ENCODE measurements at regions not wholly inside any gene's neighbourhood (a gene's known extent, or its start where the extent isn't known, plus 50 kb on each side); places are given as distances from the start of the nearest gene placed in this dataset.

DNA sequence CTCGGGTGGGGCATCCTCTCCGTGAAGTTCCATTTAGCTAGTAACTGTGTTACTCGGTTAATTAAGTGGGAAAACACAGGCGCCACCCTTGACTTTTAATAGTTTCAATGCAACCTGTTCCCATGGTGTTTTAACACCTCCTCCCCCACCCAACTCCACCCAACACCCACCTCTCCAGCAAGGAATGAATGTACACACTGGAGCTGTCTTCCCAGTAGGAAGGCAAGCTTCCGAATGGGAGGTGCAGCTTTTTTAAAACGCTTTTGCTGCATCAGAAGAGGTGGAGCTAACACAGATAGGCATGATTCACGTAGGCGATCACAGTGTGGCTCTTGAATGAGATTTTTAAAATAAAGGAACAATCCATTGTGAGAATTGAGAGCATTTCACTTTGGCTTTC, 73.8 kb upstream of the AGAP1 start:
- DNase-seq: no peak

DNA sequence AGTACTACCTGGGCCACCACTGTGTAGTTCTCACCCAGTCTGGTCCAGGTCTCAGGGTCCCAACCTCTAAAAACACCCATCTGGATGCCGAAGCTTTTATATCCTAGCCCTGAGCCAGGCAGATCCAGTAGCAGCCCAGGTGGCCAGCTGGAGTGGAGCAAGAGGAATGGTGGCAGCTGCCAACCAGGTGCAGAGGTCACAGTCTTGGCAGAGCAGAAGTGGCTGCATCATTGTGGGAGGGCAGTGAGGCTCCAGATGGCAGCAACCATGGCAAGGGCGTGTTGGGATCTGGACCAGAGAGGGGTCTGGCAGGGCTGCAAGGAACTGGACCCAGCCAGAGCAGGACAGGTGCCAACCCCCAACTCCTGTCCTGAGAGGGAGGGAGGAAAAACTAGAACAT, 72.2 kb upstream of the AGAP1 start:
- Histone ChIP-seq H3K27ac (no peak overlapping the region), H3K4me1 (no peaks in the 10 kb centered on the region), H3K36me3 (no peaks in the 10 kb centered on the region), H3K27me3 (no peaks in the 10 kb centered on the region), H3K4me3 (no peak overlapping the region), H3K9me3 (peaks cover 0 to 5% (median 0%) of the 10 kb centered on the region in 4 donors)
- intact Hi-C loops (cut with DNase I): no loop called here
- TF ChIP-seq POLR2AphosphoS5 (IDR thresholded peaks at IDR 0.05) (no peak), EP300 (IDR thresholded peaks at IDR 0.05) (no peak), POLR2A (IDR thresholded peaks at IDR 0.05) (no peak)
- TF ChIP-seq, protein P1, sequence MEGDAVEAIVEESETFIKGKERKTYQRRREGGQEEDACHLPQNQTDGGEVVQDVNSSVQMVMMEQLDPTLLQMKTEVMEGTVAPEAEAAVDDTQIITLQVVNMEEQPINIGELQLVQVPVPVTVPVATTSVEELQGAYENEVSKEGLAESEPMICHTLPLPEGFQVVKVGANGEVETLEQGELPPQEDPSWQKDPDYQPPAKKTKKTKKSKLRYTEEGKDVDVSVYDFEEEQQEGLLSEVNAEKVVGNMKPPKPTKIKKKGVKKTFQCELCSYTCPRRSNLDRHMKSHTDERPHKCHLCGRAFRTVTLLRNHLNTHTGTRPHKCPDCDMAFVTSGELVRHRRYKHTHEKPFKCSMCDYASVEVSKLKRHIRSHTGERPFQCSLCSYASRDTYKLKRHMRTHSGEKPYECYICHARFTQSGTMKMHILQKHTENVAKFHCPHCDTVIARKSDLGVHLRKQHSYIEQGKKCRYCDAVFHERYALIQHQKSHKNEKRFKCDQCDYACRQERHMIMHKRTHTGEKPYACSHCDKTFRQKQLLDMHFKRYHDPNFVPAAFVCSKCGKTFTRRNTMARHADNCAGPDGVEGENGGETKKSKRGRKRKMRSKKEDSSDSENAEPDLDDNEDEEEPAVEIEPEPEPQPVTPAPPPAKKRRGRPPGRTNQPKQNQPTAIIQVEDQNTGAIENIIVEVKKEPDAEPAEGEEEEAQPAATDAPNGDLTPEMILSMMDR (IDR thresholded peaks at IDR 0.05): no peak
- 38 to 76% methylated on average over 2 of the region's 2 CpGs for WGBS, 2 donors
- no peak for DNase-seq

More for the DNA sequence above, 73.8 kb upstream of the AGAP1 start:
- H3K9me3 ChIP-seq: peaks cover 0 to 5% (median 0%) of the 10 kb centered on the region in 4 donors
- no peak overlapping the region for H3K4me3 ChIP-seq
- no peaks in the 10 kb centered on the region for H3K36me3 ChIP-seq
- WGBS, 2 donors: 76 to 81% methylated on average over 8 of the region's 8 CpGs
- H3K4me1 ChIP-seq: peaks cover 0 to 2% (median 0%) of the 10 kb centered on the region in 4 donors
- no peak overlapping the region for H3K27ac ChIP-seq
- no peaks in the 10 kb centered on the region for H3K27me3 ChIP-seq
- intact Hi-C loops (cut with DNase I): no loop called here
- TF ChIP-seq POLR2A (IDR thresholded peaks at IDR 0.05) (no peak), EP300 (IDR thresholded peaks at IDR 0.05) (no peak), POLR2AphosphoS5 (IDR thresholded peaks at IDR 0.05) (no peak)
- TF ChIP-seq, protein P1 (IDR thresholded peaks at IDR 0.05): no peak

DNA sequence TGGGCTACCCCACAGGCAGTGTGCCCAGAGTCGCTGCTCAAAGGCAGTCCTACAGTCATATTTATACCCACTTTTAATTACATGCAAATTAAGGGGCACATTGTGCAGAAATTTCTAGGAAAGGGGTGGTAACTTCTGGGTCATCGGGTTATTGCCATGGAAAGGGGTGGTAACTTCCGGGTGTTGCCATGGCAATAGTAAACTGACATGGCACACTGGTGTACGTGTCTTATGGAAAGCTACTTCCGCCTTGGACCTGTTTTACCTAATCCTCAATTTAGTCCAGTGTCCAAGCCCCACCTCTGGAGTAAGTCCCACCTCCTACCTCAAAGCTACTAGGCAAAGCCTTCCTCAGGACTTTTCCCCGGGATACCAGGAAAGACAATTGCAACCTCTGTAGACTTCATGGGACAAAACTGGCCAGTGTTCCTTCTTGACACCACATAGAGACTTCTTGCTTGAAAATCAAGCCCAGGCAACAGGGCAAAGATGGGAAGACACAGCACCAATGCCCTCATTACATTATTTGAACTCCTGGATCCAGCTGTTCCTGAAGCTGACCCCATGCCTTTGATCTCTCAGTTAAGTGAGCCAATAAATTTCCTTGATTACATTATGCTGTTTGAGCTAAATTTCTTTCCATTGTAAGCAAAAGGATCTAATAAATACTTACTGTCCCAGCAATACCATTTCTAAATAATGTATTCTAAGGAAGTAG, 63.3 kb upstream of the AGAP1 start:
- WGBS, 2 donors: 87 to 92% methylated on average over 6 of the region's 6 CpGs
- intact Hi-C loops (cut with DNase I): loop anchor here (5.0 to 10.0 kb wide), 2 partner anchors 162 to 244 kb away; no protein-coding TSS in a partner anchor

DNA sequence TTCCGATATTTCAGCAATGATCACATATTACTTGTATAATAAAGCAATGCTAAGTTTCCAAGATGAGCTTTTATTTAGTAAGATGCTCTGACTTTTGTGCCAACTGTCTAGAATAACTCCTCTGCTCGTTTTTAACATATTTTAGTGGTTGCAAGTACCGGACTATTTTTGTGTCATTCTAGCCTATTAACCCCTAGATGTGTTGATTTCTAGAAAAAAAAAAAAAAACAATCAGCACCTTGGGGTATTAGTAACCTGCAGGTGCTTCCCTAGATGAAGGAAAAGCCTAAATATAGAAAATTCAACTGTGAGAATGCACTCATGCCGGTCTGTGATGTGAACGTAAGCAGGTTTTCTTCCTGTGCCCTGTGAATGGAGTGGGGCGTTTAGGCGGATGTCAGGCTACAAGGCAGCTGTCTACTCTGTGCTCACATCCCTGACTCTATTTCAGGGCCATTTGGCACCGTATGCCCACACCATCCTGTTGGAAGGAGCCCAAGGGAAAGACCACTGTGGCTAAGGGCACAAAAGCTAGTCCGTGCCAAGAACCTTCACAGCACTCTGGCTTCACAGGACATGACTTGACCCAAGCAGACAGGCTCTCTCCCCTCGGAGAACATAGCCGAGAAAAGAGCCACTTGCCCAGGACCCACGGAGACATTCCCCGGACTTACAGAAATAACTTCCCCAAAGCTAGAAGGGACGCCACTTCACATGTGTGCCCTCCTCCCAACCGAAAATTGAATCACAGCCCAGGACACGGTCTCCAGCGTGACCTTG, 60.9 kb upstream of the AGAP1 start:
- Histone ChIP-seq H3K27me3 (no peaks in the 10 kb centered on the region), H3K27ac (peak overlapping the region in 1 of 4 donors; percentile 34), H3K9me3 (no peaks in the 10 kb centered on the region), H3K4me3 (no peak overlapping the region), H3K4me1 (peaks cover 0 to 11% (median 0%) of the 10 kb centered on the region in 4 donors), H3K36me3 (no peaks in the 10 kb centered on the region)
- intact Hi-C loops (cut with DNase I): loop anchor here (5.0 to 10.0 kb wide), 2 partner anchors 159 to 242 kb away; no protein-coding TSS in a partner anchor
- TF ChIP-seq POLR2AphosphoS5 (IDR thresholded peaks at IDR 0.05) (no peak), EP300 (IDR thresholded peaks at IDR 0.05) (no peak), POLR2A (IDR thresholded peaks at IDR 0.05) (no peak)
- TF ChIP-seq, protein P1 (IDR thresholded peaks at IDR 0.05): no peak
- DNase-seq: no peak
- 71 to 77% methylated on average over 17 of the region's 17 CpGs for WGBS, 2 donors

More for the DNA sequence above, 63.3 kb upstream of the AGAP1 start:
- Histone ChIP-seq H3K4me3 (no peak overlapping the region), H3K27ac (no peak overlapping the region), H3K9me3 (no peaks in the 10 kb centered on the region), H3K27me3 (no peaks in the 10 kb centered on the region), H3K36me3 (no peaks in the 10 kb centered on the region), H3K4me1 (peaks cover 0 to 11% (median 0%) of the 10 kb centered on the region in 4 donors)
- DNase-seq: no peak
- TF ChIP-seq POLR2AphosphoS5 (IDR thresholded peaks at IDR 0.05): no peak
- TF ChIP-seq EP300 (IDR thresholded peaks at IDR 0.05): no peak
- TF ChIP-seq, protein P1 (IDR thresholded peaks at IDR 0.05): no peak
- no peak for TF ChIP-seq POLR2A (IDR thresholded peaks at IDR 0.05)

Measured in sigmoid colon (tissue), 6 donors.